HFF-Myc (cell line): ENCODE measurements at regions not wholly inside any gene's neighbourhood (a gene's known extent, or its start where the extent isn't known, plus 50 kb on each side); places are given as distances from the start of the nearest gene placed in this dataset.
"Not testable (repeated sequence)": the region's sequence is repeated elsewhere in the genome, so short reads cannot be mapped to it uniquely, and the experiment has no call there.

Experiments
- DNase-seq: peaks from one replicate; pipeline ENCODE4 v3.0.0-alpha.2; 2011; ENCODE audit warnings: low read depth; ENCODE audit errors: extremely low read depth
- H3K4me3 ChIP-seq: replicated peaks from 2 replicates; pipeline ENCODE4 v1.5.1; 2011; ENCODE audit warnings: low read depth, mild to moderate bottlenecking, control low read depth, low read length
- TF ChIP-seq, protein P1 (sequence below): IDR thresholded peaks from 2 replicates; pipeline ENCODE4 v1.5.1; 2012; ENCODE audit warnings: mild to moderate bottlenecking, low read depth, low read length, control low read depth; ENCODE audit errors: missing control alignments

DNA sequence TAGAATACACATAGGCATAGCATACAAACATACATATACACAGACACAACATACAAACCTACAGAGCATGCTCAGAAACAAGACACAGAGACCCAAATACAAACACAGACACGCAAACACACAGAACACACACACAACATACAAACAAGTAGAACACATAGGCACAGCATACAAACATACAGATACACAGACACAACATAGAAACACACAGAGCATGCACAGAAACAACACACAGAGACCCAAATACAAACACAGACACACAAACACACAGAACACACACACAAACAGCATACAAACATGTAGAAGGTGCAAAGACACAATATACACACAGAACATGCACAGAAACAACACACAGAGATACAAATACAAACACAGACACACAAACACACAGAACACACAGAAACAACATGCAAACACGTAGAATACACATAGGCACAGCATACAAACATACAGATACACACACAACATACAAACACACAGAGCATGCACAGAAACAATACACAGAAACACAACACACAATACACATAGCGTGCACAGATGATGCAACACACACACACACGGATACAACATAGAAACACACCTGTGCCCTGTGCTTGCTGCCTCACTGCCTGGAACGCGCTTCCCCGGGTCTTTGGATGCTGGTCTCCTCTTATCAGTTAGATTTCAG lies 469.0 kb upstream of the CDH4 start:
- no peak for DNase-seq
- no peak overlapping the region for H3K4me3 ChIP-seq
- TF ChIP-seq, protein P1, sequence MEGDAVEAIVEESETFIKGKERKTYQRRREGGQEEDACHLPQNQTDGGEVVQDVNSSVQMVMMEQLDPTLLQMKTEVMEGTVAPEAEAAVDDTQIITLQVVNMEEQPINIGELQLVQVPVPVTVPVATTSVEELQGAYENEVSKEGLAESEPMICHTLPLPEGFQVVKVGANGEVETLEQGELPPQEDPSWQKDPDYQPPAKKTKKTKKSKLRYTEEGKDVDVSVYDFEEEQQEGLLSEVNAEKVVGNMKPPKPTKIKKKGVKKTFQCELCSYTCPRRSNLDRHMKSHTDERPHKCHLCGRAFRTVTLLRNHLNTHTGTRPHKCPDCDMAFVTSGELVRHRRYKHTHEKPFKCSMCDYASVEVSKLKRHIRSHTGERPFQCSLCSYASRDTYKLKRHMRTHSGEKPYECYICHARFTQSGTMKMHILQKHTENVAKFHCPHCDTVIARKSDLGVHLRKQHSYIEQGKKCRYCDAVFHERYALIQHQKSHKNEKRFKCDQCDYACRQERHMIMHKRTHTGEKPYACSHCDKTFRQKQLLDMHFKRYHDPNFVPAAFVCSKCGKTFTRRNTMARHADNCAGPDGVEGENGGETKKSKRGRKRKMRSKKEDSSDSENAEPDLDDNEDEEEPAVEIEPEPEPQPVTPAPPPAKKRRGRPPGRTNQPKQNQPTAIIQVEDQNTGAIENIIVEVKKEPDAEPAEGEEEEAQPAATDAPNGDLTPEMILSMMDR, result no peak

DNA sequence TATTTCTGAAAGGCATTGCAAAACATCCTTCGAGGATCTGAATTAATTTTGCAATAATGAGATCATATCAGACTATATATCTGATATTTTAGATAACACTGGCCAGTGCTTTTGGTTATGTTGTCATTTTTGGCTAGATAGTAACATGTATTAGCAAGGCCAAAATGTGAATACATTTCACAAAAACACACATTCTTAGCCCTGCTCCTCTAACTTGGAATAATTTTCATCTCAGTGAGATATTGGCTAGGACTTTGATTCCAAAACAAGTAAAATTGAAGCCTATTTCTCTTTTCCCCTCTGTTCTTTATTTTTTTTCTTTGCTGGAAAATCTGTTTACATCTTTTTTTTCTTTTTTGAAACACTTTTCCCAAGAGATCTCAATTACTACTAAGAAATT lies 466.8 kb upstream of the CDH4 start:
- DNase-seq, result no peak
- TF ChIP-seq, protein P1, result no peak
- no peak overlapping the region for H3K4me3 ChIP-seq

DNA sequence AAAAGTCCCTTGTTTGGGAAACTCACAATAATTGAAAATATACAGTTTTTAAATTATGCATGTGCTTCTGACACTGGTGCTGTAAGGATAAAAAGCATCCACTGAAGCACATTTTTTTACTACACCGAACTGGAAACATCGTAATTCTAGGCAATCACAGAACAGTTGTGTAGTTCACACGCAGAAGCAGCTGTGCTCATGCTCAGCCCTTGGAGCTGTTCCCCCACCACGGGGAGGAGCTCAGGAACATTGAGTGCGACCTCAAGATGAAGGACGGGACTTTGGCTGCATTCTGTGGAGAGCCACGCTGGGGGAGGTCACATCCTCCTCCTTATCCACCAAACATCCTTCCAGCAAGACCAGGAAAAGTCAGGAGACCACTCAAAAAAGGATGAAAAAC lies 466.3 kb upstream of the CDH4 start:
- DNase-seq, result no peak
- no peak overlapping the region for H3K4me3 ChIP-seq
- TF ChIP-seq, protein P1, result no peak

DNA sequence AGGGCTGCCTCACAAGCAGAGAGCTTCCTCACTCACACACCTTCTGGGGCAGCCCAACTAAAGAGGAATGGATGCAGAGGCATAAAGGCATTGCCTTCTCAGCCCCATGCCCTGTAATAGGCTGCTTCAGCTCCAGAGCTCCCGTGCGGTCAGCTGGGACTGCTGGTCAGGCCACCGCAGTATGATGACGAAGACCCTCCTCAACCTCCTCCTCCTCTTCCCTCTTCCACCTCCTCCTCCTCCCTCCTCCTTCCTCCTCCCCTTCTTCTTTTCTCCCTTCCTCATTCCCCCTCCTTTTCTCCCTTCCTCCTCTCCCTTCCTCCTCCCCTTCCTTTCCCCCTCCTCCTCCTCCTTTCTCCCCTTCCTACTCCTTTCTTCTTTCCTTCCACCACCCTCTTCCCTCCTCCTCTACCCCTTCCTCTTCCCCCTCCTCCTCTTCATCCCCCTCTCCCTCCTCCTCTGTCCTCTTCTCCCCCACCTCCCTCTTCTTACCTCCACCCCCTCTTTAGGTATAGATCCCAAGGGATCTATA lies 465.3 kb upstream of the CDH4 start:
- TF ChIP-seq, protein P1, result no peak
- H3K4me3 ChIP-seq, result no peak overlapping the region
- no peak for DNase-seq

DNA sequence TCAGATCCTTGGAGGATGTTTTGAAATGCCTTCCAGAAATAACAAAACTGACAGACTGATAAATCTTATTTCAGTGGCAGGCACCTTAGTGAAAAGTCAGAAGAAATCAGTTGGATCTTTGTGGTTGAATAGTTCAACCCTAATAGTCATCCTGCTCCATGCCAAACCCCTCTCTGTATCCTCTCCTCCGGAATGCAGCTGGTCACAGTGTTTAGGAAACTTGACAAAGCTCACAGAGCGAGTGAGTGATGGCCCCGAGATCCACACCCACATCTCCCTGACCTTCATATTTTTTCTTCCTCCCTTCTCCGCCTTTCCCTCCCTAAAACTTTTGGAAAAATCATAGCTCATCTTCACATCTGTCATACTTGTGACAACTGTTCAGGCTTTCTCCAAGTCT lies 464.8 kb upstream of the CDH4 start:
- H3K4me3 ChIP-seq, result no peak overlapping the region
- DNase-seq, result no peak
- TF ChIP-seq, protein P1, result no peak

DNA sequence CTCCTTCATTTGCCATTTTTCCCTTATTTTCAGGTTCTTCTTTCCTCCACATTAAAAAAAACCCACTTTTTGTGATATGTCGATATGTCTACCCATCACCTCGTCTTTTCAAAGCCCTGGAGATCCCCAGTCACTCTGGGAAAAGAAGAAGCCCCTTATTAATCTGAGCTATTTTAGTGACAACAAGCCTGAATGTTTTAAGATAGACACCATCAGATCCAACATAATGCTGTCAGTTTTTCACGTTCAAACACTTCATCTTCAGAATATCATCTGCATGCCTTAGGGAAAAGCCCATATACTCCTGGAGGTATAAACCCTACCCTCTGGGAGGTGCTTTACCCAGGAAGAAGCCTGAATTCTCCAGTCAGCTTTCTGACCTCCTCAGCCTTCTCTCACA lies 464.0 kb upstream of the CDH4 start:
- H3K4me3 ChIP-seq, result no peak overlapping the region
- no peak for DNase-seq
- TF ChIP-seq, protein P1, result no peak

DNA sequence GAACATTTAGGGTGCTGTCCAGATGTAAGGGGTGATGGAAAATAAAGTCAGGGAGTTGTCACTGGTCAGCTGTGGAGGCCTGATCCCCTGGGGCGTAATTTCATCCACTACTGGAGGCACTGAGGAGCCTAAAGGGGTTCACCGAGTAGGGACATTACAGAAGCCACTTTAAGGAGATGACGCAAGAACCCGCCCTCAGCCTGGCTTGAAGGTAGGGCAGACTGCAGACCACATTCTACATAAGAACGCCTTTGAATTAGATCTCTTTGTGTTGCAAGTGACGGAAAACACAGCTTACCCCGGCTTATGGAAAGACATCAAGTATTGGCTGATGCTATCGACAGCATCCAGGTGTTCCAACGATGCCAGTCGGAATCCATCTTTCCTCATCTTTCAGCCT lies 462.7 kb upstream of the CDH4 start:
- TF ChIP-seq, protein P1, result no peak
- DNase-seq, result no peak
- no peak overlapping the region for H3K4me3 ChIP-seq

DNA sequence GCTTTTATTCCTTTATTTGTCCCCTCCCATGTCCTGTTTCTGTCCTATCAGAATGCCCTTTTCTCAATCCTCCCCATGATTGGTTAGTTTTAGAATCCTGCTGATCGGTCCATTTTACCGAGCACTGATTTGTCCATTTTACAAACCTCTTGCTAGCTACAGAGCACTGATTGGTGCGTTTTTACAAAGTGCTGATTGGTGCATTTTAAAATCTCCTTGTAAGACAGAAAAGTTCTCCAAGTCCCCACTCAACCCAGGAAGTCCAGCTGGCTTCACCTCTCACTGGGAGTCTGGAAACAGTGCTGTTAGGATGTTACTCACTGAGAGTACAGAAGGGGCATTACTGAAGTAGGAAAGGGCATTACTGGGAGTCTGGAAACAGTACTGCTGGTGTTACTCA lies 461.7 kb upstream of the CDH4 start:
- not testable (repeated sequence) for DNase-seq, H3K4me3 ChIP-seq
